ENCODE measurements at regions not wholly inside any gene's neighbourhood (a gene's known extent, or its start where the extent isn't known, plus 50 kb on each side); places are given as distances from the start of the nearest gene placed in this dataset.

- ChIA-PET CTCF (interaction anchor here (0.6 to 8.3 kb wide), 24 partner anchors 11 to 811 kb away, joined by 3 to 310 read pairs (median 4); no protein-coding TSS in a partner anchor), POLR2A (interaction anchor here (0.6 to 2.2 kb wide), 2 partner anchors 272 to 286 kb away, joined by 6 to 9 read pairs; no protein-coding TSS in a partner anchor)
- Mint-ChIP-seq H3K27ac (no peak overlapping the region), H3K4me3 (no peak overlapping the region), H3K9me3 (ENCODE audit: insufficient read depth) (no peaks in the 10 kb centered on the region), H3K4me1 (peaks cover 15% of the 10 kb centered on the region), H3K27me3 (no peaks in the 10 kb centered on the region)
- intact Hi-C loops (cut with micrococcal nuclease): loop anchor here (10.0 kb wide), 2 partner anchors 408 to 698 kb away; no protein-coding TSS in a partner anchor
- H3K4me3 ChIP-seq (ENCODE audit: control extremely low read depth in 1 of 5, extremely low read depth in 1 of 5, insufficient read depth in 1 of 5, low read depth in 2 of 5, low read length in 4 of 5): no peak overlapping the region
- H3K36me3 ChIP-seq (replicated peaks in 1 of 2; ENCODE audit: control extremely low read depth in 1 of 2, control insufficient read depth in 1 of 2, extremely low read depth in 1 of 2, insufficient read depth in 2 of 2, low read length in 1 of 2): no peaks in the 10 kb centered on the region
- no peaks in the 10 kb centered on the region for H4K20me1 ChIP-seq (ENCODE audit: control insufficient read depth, insufficient read depth, low read length, poor library complexity, severe bottlenecking)
- H3K4me2 ChIP-seq (replicated peaks; ENCODE audit: low read depth, low read length, poor library complexity, severe bottlenecking): no peak overlapping the region
- no CpG with 5 or more reads among the region's 3 CpGs for WGBS (ENCODE audit: insufficient coverage)
- H3K79me2 ChIP-seq (ENCODE audit: control insufficient read depth, insufficient read depth, low read length): no peaks in the 10 kb centered on the region
- H3K27me3 ChIP-seq (replicated peaks in 1 of 4; ENCODE audit: control extremely low read depth in 1 of 4, control insufficient read depth in 3 of 4, insufficient read depth in 4 of 4, low read length in 3 of 4): no peaks in the 10 kb centered on the region
- no peak overlapping the region for H3K9ac ChIP-seq (ENCODE audit: low read length)
- H3K9me3 ChIP-seq (ENCODE audit: control extremely low read depth in 1 of 3, control insufficient read depth in 2 of 3, insufficient read depth in 1 of 3, low read length in 2 of 3): no peaks in the 10 kb centered on the region
- no peak overlapping the region for H3K27ac ChIP-seq (ENCODE audit: low read length in 2 of 2)
- TF ChIP-seq CTCF (IDR thresholded peaks at IDR 0.05) (no peak), EZH2 (IDR thresholded peaks at IDR 0.05; ENCODE audit: borderline replicate concordance, insufficient read depth, low read depth, low read length, poor library complexity, severe bottlenecking) (no peak)
- ATAC-seq (ENCODE audit: low read depth) (no peak), DNase-seq (no peak)
- H3K4me1 ChIP-seq (ENCODE audit: control insufficient read depth in 2 of 2, insufficient read depth in 2 of 2, low read length in 2 of 2): peaks cover 11 to 23% of the 10 kb centered on the region in 2 donors
- H2AFZ ChIP-seq (ENCODE audit: insufficient read depth, low read depth, low read length, poor library complexity, severe bottlenecking): no peak overlapping the region
Measured at GRCh38 chr7:106462914-106463482, 178.2 kb upstream of the NAMPT start.

GRCh38 chr7:106462365-106462859 lies 177.6 kb upstream of the NAMPT start:
- Histone ChIP-seq H3K4me2 (replicated peaks; ENCODE audit: low read depth, low read length, poor library complexity, severe bottlenecking) (no peak overlapping the region), H3K27ac (ENCODE audit: low read length in 2 of 2) (no peak overlapping the region), H3K27me3 (replicated peaks in 1 of 4; ENCODE audit: control extremely low read depth in 1 of 4, control insufficient read depth in 3 of 4, insufficient read depth in 4 of 4, low read length in 3 of 4) (no peaks in the 10 kb centered on the region), H3K4me3 (ENCODE audit: control extremely low read depth in 1 of 5, extremely low read depth in 1 of 5, insufficient read depth in 1 of 5, low read depth in 2 of 5, low read length in 4 of 5) (no peak overlapping the region), H2AFZ (ENCODE audit: insufficient read depth, low read depth, low read length, poor library complexity, severe bottlenecking) (no peak overlapping the region), H3K79me2 (ENCODE audit: control insufficient read depth, insufficient read depth, low read length) (no peaks in the 10 kb centered on the region), H3K36me3 (replicated peaks in 1 of 2; ENCODE audit: control extremely low read depth in 1 of 2, control insufficient read depth in 1 of 2, extremely low read depth in 1 of 2, insufficient read depth in 2 of 2, low read length in 1 of 2) (no peaks in the 10 kb centered on the region), H3K4me1 (ENCODE audit: control insufficient read depth in 2 of 2, insufficient read depth in 2 of 2, low read length in 2 of 2) (peaks cover 11 to 23% of the 10 kb centered on the region in 2 donors), H4K20me1 (ENCODE audit: control insufficient read depth, insufficient read depth, low read length, poor library complexity, severe bottlenecking) (no peaks in the 10 kb centered on the region), H3K9ac (ENCODE audit: low read length) (no peak overlapping the region), H3K9me3 (ENCODE audit: control extremely low read depth in 1 of 3, control insufficient read depth in 2 of 3, insufficient read depth in 1 of 3, low read length in 2 of 3) (peaks cover 0 to 3% (median 0%) of the 10 kb centered on the region in 3 donors)
- WGBS (ENCODE audit: insufficient coverage): no CpG with 5 or more reads among the region's 4 CpGs
- H3K27ac Mint-ChIP-seq: no peak overlapping the region
- peaks cover 15% of the 10 kb centered on the region for H3K4me1 Mint-ChIP-seq
- no peaks in the 10 kb centered on the region for H3K27me3 Mint-ChIP-seq
- ChIA-PET CTCF (interaction anchor here (0.6 to 8.3 kb wide), 28 partner anchors 10 to 810 kb away, joined by 3 to 310 read pairs (median 3); no protein-coding TSS in a partner anchor), POLR2A (interaction anchor here (0.6 to 2.2 kb wide), 2 partner anchors 273 to 286 kb away, joined by 6 to 9 read pairs; no protein-coding TSS in a partner anchor)
- no peaks in the 10 kb centered on the region for H3K9me3 Mint-ChIP-seq (ENCODE audit: insufficient read depth)
- ATAC-seq (ENCODE audit: low read depth) (peak; percentile 49), DNase-seq (peak; percentile 58)
- H3K4me3 Mint-ChIP-seq: no peak overlapping the region
- TF ChIP-seq EZH2 (IDR thresholded peaks at IDR 0.05; ENCODE audit: borderline replicate concordance, insufficient read depth, low read depth, low read length, poor library complexity, severe bottlenecking) (no peak), CTCF (IDR thresholded peaks at IDR 0.05) (peak; percentile 70)
- intact Hi-C loops (cut with micrococcal nuclease): loop anchor here (10.0 kb wide), 2 partner anchors 408 to 698 kb away; no protein-coding TSS in a partner anchor
